ENCODE measurements at regions not wholly inside any gene's neighbourhood (a gene's known extent, or its start where the extent isn't known, plus 50 kb on each side); places are given as distances from the start of the nearest gene placed in this dataset.

- TF ChIP-seq CTCF (IDR thresholded peaks at IDR 0.05; ENCODE audit: control extremely low read depth, extremely low read depth): no peak
- 52 to 65% methylated on average over 8 of the region's 8 CpGs for WGBS, 2 donors
- no peak for DNase-seq
Measured at GRCh38 chr10:25815999-25816768, 117.8 kb upstream of the MYO3A start.

GRCh38 chr10:25817200-25817599 lies 116.8 kb upstream of the MYO3A start:
- no peak for TF ChIP-seq CTCF (IDR thresholded peaks at IDR 0.05; ENCODE audit: control extremely low read depth, extremely low read depth)
- WGBS, 2 donors: 87 to 97% methylated on average over 1 of the region's 1 CpG
- H3K4me1 ChIP-seq (ENCODE audit: control insufficient read depth in 5 of 5, insufficient read depth in 5 of 5, low read length in 5 of 5): no peaks in the 10 kb centered on the region

More at GRCh38 chr10:25815999-25816768, 117.8 kb upstream of the MYO3A start:
- Histone ChIP-seq H3K36me3 (ENCODE audit: control insufficient read depth in 4 of 4, insufficient read depth in 4 of 4, low read length in 4 of 4) (no peaks in the 10 kb centered on the region), H3K4me1 (ENCODE audit: control insufficient read depth in 5 of 5, insufficient read depth in 5 of 5, low read length in 5 of 5) (no peaks in the 10 kb centered on the region), H3K4me3 (no peak overlapping the region), H3K27me3 (ENCODE audit: control insufficient read depth in 3 of 3, insufficient read depth in 3 of 3, low read length in 2 of 3) (no peaks in the 10 kb centered on the region), H3K27ac (ENCODE audit: low read depth in 1 of 2, low read length in 1 of 2) (no peak overlapping the region), H3K9ac (ENCODE audit: insufficient read depth in 1 of 2, low read length in 2 of 2) (no peak overlapping the region), H3K9me3 (ENCODE audit: control insufficient read depth in 4 of 4, insufficient read depth in 3 of 4, low read length in 3 of 4) (peaks cover 0 to 2% (median 0%) of the 10 kb centered on the region in 4 donors)
- ATAC-seq (ENCODE audit: insufficient read depth, low FRiP score): no peak

GRCh38 chr10:25818751-25819150 lies 115.3 kb upstream of the MYO3A start:
- TF ChIP-seq CTCF (IDR thresholded peaks at IDR 0.05; ENCODE audit: control extremely low read depth, extremely low read depth): no peak
- Histone ChIP-seq H3K9me3 (ENCODE audit: control insufficient read depth in 4 of 4, insufficient read depth in 3 of 4, low read length in 3 of 4) (peaks cover 0 to 3% (median 0%) of the 10 kb centered on the region in 4 donors), H3K9ac (ENCODE audit: insufficient read depth in 1 of 2, low read length in 2 of 2) (no peak overlapping the region), H3K27ac (ENCODE audit: low read depth in 1 of 2, low read length in 1 of 2) (no peak overlapping the region), H3K4me1 (ENCODE audit: control insufficient read depth in 5 of 5, insufficient read depth in 5 of 5, low read length in 5 of 5) (no peaks in the 10 kb centered on the region), H3K27me3 (ENCODE audit: control insufficient read depth in 3 of 3, insufficient read depth in 3 of 3, low read length in 2 of 3) (no peaks in the 10 kb centered on the region), H3K36me3 (ENCODE audit: control insufficient read depth in 4 of 4, insufficient read depth in 4 of 4, low read length in 4 of 4) (no peaks in the 10 kb centered on the region), H3K4me3 (no peak overlapping the region)
- no peak for ATAC-seq (ENCODE audit: insufficient read depth, low FRiP score)
- peak; percentile 3 to 17 (median 8) for DNase-seq
- WGBS, 2 donors: 43 to 47% methylated on average over 9 of the region's 9 CpGs

More at GRCh38 chr10:25817200-25817599, 116.8 kb upstream of the MYO3A start:
- H3K9me3 ChIP-seq (ENCODE audit: control insufficient read depth in 4 of 4, insufficient read depth in 3 of 4, low read length in 3 of 4): peaks cover 0 to 3% (median 0%) of the 10 kb centered on the region in 4 donors
- no peak overlapping the region for H3K4me3 ChIP-seq
- no peak overlapping the region for H3K9ac ChIP-seq (ENCODE audit: insufficient read depth in 1 of 2, low read length in 2 of 2)
- no peak for DNase-seq
- no peaks in the 10 kb centered on the region for H3K27me3 ChIP-seq (ENCODE audit: control insufficient read depth in 3 of 3, insufficient read depth in 3 of 3, low read length in 2 of 3)
- ATAC-seq (ENCODE audit: insufficient read depth, low FRiP score): no peak
- no peak overlapping the region for H3K27ac ChIP-seq (ENCODE audit: low read depth in 1 of 2, low read length in 1 of 2)
- H3K36me3 ChIP-seq (ENCODE audit: control insufficient read depth in 4 of 4, insufficient read depth in 4 of 4, low read length in 4 of 4): no peaks in the 10 kb centered on the region
